ENCODE measurements at regions not wholly inside any gene's neighbourhood (a gene's known extent, or its start where the extent isn't known, plus 50 kb on each side); places are given as distances from the start of the nearest gene placed in this dataset.

DNA sequence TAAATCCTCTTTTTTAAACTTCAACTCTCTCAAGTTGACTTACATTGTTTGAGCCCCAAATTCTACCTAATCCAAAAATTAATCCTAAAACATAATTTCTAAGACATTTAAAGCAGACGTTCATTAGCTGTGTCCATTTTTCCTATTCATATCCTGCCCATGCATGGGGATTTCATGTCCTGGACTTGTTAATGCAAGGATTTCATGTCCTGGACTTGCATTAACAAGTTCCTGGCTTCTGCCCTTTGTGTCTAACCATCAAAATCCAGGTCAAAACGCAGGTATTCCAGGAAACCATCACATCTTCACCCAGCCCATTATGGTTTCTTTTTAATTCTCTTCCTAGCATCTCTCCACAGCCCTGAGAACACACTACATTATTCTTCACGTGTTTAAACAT lies 454.9 kb downstream of the KLF5 start:
- H3K27me3 ChIP-seq (ENCODE audit: control insufficient read depth, insufficient read depth, low read length), result no peaks in the 10 kb centered on the region
- H3K27ac ChIP-seq (ENCODE audit: low read length), result no peak overlapping the region
- no peaks in the 10 kb centered on the region for H3K36me3 ChIP-seq (ENCODE audit: control insufficient read depth, low read depth, low read length)
- H3K9me3 ChIP-seq (ENCODE audit: control insufficient read depth, low read depth, low read length), result no peaks in the 10 kb centered on the region
- H3K4me3 ChIP-seq (ENCODE audit: low read length), result no peak overlapping the region
- H3K9ac ChIP-seq (ENCODE audit: low read length), result no peak overlapping the region
- peaks cover 8% of the 10 kb centered on the region for H3K4me1 ChIP-seq (ENCODE audit: control insufficient read depth, low read depth, low read length)

DNA sequence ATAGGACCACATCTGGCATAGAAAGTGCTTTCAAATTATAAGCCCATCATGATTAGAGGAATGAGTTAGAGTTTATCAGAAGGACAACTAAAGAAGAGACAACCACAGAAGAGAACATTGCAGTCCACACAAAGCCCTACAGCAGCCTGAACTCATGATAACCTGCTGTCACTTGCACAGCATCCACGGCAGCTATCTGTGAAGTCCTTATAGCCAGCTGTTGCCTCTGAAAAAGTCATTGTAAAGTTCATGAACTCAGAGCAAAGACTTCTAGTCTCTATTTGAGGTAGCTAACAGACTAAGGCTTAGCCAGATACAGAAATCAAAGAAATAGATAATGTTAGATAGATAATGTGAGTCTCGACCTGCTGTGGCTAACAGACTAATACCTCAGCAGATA lies 450.0 kb downstream of the KLF5 start:
- Histone ChIP-seq H3K4me3 (ENCODE audit: low read length) (no peak overlapping the region), H3K9me3 (ENCODE audit: control insufficient read depth, low read depth, low read length) (no peaks in the 10 kb centered on the region), H3K9ac (ENCODE audit: low read length) (no peak overlapping the region), H3K27me3 (ENCODE audit: control insufficient read depth, insufficient read depth, low read length) (no peaks in the 10 kb centered on the region), H3K36me3 (ENCODE audit: control insufficient read depth, low read depth, low read length) (no peaks in the 10 kb centered on the region), H3K4me1 (ENCODE audit: control insufficient read depth, low read depth, low read length) (no peaks in the 10 kb centered on the region), H3K27ac (ENCODE audit: low read length) (no peak overlapping the region)

DNA sequence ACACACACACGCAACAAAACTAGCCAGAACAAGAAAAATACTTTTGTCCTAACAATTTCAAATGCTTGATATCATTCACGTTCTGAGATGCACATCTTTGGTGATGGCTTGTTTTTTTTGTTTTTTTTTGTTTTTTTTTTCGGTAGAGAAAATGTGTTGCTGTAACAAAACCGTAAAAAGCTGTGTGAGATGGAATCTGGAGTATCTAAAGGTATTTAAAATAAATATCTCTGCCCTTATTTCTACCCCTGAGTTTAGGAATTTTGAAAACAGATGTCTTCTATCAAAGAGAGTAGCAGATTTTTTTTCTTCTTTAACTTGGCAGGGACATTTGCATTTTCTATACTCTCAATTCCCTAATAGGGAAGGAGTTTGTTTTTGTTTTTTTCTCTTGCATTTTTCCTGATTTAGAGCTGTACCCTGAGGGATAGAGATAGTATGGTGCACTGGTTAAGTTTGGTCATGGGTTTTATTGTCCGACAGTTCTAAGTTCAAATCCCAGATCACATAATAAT lies 446.6 kb downstream of the KLF5 start:
- no peak overlapping the region for H3K27ac ChIP-seq (ENCODE audit: low read length)
- no peaks in the 10 kb centered on the region for H3K9me3 ChIP-seq (ENCODE audit: control insufficient read depth, low read depth, low read length)
- H3K9ac ChIP-seq (ENCODE audit: low read length), result no peak overlapping the region
- no peaks in the 10 kb centered on the region for H3K27me3 ChIP-seq (ENCODE audit: control insufficient read depth, insufficient read depth, low read length)
- no peaks in the 10 kb centered on the region for H3K36me3 ChIP-seq (ENCODE audit: control insufficient read depth, low read depth, low read length)
- no peaks in the 10 kb centered on the region for H3K4me1 ChIP-seq (ENCODE audit: control insufficient read depth, low read depth, low read length)
- no peak overlapping the region for H3K4me3 ChIP-seq (ENCODE audit: low read length)

DNA sequence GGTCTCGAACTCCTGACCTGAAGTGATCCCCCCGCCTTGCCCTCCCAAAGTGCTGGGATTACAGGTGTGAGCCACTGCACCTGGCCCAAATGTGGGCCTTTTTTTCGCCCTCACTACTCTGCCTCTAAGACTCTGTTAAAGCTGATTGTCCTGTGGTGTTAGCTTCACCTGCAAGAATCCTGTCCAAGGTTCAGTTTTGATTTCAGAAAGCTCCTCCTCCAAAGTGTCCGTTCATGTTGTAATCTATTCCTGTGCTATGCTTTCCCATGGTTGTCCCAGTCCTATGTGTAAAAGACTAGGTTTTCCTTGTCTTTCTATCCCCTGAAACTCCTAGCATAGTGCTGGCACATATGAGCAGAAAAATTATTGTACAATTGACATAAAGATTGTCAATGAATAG lies 440.9 kb downstream of the KLF5 start:
- Histone ChIP-seq H3K36me3 (ENCODE audit: control insufficient read depth, low read depth, low read length) (no peaks in the 10 kb centered on the region), H3K9me3 (ENCODE audit: control insufficient read depth, low read depth, low read length) (no peaks in the 10 kb centered on the region), H3K27ac (ENCODE audit: low read length) (no peak overlapping the region), H3K27me3 (ENCODE audit: control insufficient read depth, insufficient read depth, low read length) (no peaks in the 10 kb centered on the region), H3K9ac (ENCODE audit: low read length) (no peak overlapping the region), H3K4me3 (ENCODE audit: low read length) (no peak overlapping the region), H3K4me1 (ENCODE audit: control insufficient read depth, low read depth, low read length) (no peaks in the 10 kb centered on the region)

DNA sequence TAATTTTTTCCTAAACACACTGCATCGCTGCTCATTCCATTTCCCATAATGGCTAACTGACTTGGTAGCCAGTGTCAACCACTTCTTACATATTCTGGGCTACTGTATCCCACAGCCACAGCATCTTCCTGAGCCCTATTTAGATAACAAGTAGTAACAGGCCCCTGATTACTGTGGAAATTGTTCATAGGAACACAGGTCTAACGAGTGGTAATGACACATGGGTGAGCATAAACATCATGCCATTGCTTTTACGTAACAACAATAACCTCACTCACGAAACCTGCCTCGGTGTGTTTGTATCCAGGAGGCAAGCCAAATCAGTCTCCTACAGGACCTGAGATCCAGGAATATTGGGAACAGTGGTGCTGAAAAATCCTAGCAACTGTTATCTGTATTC lies 438.6 kb downstream of the KLF5 start:
- H3K9me3 ChIP-seq (ENCODE audit: control insufficient read depth, low read depth, low read length), result no peaks in the 10 kb centered on the region
- no peak overlapping the region for H3K27ac ChIP-seq (ENCODE audit: low read length)
- H3K4me3 ChIP-seq (ENCODE audit: low read length), result no peak overlapping the region
- no peak overlapping the region for H3K9ac ChIP-seq (ENCODE audit: low read length)
- no peaks in the 10 kb centered on the region for H3K36me3 ChIP-seq (ENCODE audit: control insufficient read depth, low read depth, low read length)
- no peaks in the 10 kb centered on the region for H3K27me3 ChIP-seq (ENCODE audit: control insufficient read depth, insufficient read depth, low read length)
- H3K4me1 ChIP-seq (ENCODE audit: control insufficient read depth, low read depth, low read length), result no peaks in the 10 kb centered on the region

DNA sequence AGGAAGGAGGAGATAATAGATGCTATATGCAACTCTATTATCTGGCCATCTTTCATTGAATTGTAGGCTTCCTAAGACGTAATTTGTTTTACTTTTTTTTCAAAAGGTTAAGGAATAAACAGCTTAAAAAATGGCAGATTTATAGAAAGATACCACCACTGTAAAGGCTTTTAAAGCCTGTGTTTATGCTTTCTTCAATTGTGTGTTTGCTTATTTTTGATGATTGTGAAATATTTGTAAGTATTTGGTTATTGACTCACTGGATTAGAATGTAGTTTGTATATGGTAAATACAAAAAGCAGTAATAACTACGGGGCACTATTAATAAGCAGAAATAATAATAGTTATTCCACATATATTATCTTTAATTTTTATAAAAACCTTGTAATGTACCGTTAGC lies 437.9 kb downstream of the KLF5 start:
- H3K36me3 ChIP-seq (ENCODE audit: control insufficient read depth, low read depth, low read length), result no peaks in the 10 kb centered on the region
- no peak overlapping the region for H3K4me3 ChIP-seq (ENCODE audit: low read length)
- no peak overlapping the region for H3K9ac ChIP-seq (ENCODE audit: low read length)
- no peak overlapping the region for H3K27ac ChIP-seq (ENCODE audit: low read length)
- H3K27me3 ChIP-seq (ENCODE audit: control insufficient read depth, insufficient read depth, low read length), result no peaks in the 10 kb centered on the region
- H3K9me3 ChIP-seq (ENCODE audit: control insufficient read depth, low read depth, low read length), result no peaks in the 10 kb centered on the region
- H3K4me1 ChIP-seq (ENCODE audit: control insufficient read depth, low read depth, low read length), result no peaks in the 10 kb centered on the region

DNA sequence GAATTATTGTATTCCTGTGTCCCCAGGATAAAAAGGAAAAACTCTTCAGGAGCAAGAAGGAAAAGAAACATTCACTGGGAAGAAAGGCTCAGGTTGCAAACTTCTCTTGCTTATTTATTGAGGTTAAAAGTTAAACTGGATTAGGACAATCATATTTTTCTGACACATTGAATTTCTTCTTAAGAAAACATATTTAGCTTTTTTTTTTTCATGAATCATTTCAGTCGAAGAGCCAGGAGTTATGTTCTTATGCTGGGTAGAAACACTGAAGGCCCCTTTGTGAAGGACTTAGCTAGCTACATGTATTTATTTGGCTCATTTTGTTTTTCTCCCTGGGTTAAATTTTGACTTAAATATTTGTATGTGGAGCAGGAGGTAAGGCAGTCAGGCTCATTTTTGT lies 434.0 kb downstream of the KLF5 start:
- H3K27ac ChIP-seq (ENCODE audit: low read length), result no peak overlapping the region
- H3K9me3 ChIP-seq (ENCODE audit: control insufficient read depth, low read depth, low read length), result no peaks in the 10 kb centered on the region
- H3K36me3 ChIP-seq (ENCODE audit: control insufficient read depth, low read depth, low read length), result no peaks in the 10 kb centered on the region
- H3K27me3 ChIP-seq (ENCODE audit: control insufficient read depth, insufficient read depth, low read length), result no peaks in the 10 kb centered on the region
- H3K9ac ChIP-seq (ENCODE audit: low read length), result no peak overlapping the region
- H3K4me3 ChIP-seq (ENCODE audit: low read length), result no peak overlapping the region
- no peaks in the 10 kb centered on the region for H3K4me1 ChIP-seq (ENCODE audit: control insufficient read depth, low read depth, low read length)

DNA sequence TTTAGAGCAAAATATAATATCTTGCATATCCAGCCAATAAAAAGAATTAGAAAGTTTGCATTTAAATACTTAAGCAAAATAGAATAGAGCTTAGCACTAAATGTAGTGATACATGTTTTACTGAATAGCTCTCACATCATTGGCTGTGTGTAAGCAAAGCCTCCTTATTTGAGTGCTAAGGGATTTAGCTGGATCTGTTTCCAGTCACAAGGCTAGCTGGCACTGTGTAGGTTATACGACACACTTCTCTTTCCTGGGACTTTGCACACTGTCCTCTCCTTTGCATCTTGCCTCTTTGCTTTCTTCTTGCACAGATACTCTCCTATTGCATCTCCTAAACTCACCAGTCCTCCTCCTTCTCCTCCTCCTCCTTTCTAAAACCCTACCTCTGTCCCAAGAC lies 423.8 kb downstream of the KLF5 start:
- no peak overlapping the region for H3K4me3 ChIP-seq (ENCODE audit: low read length)
- no peaks in the 10 kb centered on the region for H3K4me1 ChIP-seq (ENCODE audit: control insufficient read depth, low read depth, low read length)
- no peaks in the 10 kb centered on the region for H3K36me3 ChIP-seq (ENCODE audit: control insufficient read depth, low read depth, low read length)
- no peak overlapping the region for H3K9ac ChIP-seq (ENCODE audit: low read length)
- no peaks in the 10 kb centered on the region for H3K27me3 ChIP-seq (ENCODE audit: control insufficient read depth, insufficient read depth, low read length)
- H3K9me3 ChIP-seq (ENCODE audit: control insufficient read depth, low read depth, low read length), result no peaks in the 10 kb centered on the region
- no peak overlapping the region for H3K27ac ChIP-seq (ENCODE audit: low read length)

DNA sequence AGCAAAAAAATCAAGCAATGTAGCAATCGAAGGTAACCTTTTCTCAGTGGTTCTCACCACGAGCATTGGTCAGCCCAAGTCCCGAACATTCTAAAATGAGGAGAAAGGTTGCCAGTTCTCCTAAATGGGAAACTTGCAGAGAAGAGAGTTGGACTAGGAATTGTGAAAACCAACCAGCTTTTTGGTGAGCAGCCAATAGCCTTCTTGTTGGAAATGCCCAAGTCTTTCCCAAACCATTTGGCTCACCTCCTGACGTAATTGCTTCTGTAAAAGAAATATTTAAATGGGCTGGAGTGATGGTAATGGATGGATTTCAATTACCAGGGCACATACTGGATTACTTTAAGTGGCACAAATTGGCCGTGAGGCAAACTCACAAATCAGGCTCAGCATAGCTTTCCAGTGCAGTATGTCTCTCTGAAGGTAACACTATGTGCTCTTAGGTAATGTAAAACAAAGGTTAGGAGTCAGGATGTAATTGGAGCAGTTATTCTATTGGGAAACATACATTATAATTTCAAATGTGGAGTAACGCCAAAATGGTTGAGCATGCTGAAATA lies 423.2 kb downstream of the KLF5 start:
- Histone ChIP-seq H3K4me3 (ENCODE audit: low read length) (no peak overlapping the region), H3K27ac (ENCODE audit: low read length) (no peak overlapping the region), H3K4me1 (ENCODE audit: control insufficient read depth, low read depth, low read length) (no peaks in the 10 kb centered on the region), H3K36me3 (ENCODE audit: control insufficient read depth, low read depth, low read length) (no peaks in the 10 kb centered on the region), H3K9me3 (ENCODE audit: control insufficient read depth, low read depth, low read length) (no peaks in the 10 kb centered on the region), H3K9ac (ENCODE audit: low read length) (no peak overlapping the region), H3K27me3 (ENCODE audit: control insufficient read depth, insufficient read depth, low read length) (no peaks in the 10 kb centered on the region)

DNA sequence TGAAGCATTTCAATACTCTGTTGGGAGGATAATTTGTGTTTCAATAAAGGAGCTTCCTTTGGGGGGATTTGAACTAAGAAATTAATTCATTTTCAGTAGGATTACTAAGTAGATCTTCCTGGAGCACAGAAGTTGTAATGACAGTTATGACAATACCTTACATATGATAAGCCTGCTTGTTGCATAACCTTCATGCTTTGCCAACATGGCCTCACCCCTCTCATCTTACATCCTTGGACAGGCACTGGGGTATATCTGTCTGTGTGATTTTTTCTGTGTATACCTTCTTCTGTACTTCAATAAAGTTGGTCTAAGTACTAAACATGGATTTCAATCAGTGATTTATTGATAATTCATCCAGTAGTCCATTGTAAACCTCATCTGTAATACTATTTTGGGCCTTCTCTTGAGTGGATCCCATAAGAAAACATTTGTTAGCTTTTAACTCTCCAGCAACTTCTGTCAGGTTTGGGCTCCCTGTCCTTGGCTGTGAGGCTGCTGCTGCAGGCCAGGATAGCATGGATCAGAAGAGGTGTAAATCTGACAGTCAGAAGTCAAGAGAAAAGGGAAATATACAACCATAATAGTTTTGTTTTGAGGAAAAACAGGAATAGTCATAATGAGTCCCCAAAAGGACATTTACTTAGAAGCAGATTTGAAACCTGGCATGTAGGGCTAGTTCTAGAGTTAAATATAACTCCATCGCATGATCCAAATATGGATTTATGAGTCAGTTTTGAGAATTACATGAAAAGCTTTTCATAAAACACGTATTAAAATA lies 422.2 kb downstream of the KLF5 start:
- H3K27me3 ChIP-seq (ENCODE audit: control insufficient read depth, insufficient read depth, low read length), result no peaks in the 10 kb centered on the region
- H3K9me3 ChIP-seq (ENCODE audit: control insufficient read depth, low read depth, low read length), result no peaks in the 10 kb centered on the region
- H3K4me1 ChIP-seq (ENCODE audit: control insufficient read depth, low read depth, low read length), result no peaks in the 10 kb centered on the region
- H3K4me3 ChIP-seq (ENCODE audit: low read length), result no peak overlapping the region
- no peak overlapping the region for H3K27ac ChIP-seq (ENCODE audit: low read length)
- no peak overlapping the region for H3K9ac ChIP-seq (ENCODE audit: low read length)
- H3K36me3 ChIP-seq (ENCODE audit: control insufficient read depth, low read depth, low read length), result no peaks in the 10 kb centered on the region

DNA sequence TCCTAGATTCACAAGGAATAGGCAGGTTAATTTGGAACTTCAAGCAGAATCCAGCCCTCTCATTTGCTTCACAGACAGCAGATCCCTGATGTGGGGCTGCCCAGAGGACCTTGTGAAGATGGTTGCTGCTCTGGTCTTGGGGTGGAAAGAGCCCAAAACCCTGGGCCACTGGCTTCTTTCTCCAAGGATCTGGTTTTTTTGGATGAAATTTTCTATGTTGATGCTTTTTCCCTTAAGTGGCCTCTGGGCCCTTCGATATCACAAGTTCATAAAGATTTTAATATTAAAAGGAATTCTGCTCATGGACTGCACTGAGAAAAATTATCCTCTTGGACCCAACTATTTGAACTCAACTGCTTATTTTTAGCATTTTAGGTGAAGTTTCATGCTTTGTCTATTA lies 421.1 kb downstream of the KLF5 start:
- Histone ChIP-seq H3K9me3 (ENCODE audit: control insufficient read depth, low read depth, low read length) (no peaks in the 10 kb centered on the region), H3K9ac (ENCODE audit: low read length) (no peak overlapping the region), H3K36me3 (ENCODE audit: control insufficient read depth, low read depth, low read length) (no peaks in the 10 kb centered on the region), H3K27ac (ENCODE audit: low read length) (no peak overlapping the region), H3K4me1 (ENCODE audit: control insufficient read depth, low read depth, low read length) (no peaks in the 10 kb centered on the region), H3K27me3 (ENCODE audit: control insufficient read depth, insufficient read depth, low read length) (no peaks in the 10 kb centered on the region), H3K4me3 (ENCODE audit: low read length) (no peak overlapping the region)

DNA sequence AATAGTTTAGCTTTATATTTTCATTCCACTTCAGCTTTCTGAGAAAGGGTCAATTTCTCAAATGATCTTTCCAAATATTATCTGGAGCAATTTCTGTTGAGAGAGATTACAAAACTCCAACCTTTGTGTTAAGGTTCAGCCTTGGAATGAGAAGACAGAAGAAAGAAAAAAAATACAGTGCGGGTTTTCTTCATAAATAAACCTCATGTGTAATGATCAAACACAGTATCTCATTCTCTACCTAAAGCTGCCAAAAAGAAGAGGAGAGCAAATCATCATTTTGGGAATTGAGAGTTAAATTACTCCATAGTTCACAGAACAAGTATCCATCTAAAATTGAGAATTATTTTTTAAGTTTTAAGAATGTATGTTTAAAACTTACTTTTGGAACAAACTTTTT lies 420.5 kb downstream of the KLF5 start:
- no peak overlapping the region for H3K27ac ChIP-seq (ENCODE audit: low read length)
- no peaks in the 10 kb centered on the region for H3K36me3 ChIP-seq (ENCODE audit: control insufficient read depth, low read depth, low read length)
- H3K4me1 ChIP-seq (ENCODE audit: control insufficient read depth, low read depth, low read length), result no peaks in the 10 kb centered on the region
- H3K27me3 ChIP-seq (ENCODE audit: control insufficient read depth, insufficient read depth, low read length), result no peaks in the 10 kb centered on the region
- H3K4me3 ChIP-seq (ENCODE audit: low read length), result no peak overlapping the region
- no peak overlapping the region for H3K9ac ChIP-seq (ENCODE audit: low read length)
- no peaks in the 10 kb centered on the region for H3K9me3 ChIP-seq (ENCODE audit: control insufficient read depth, low read depth, low read length)

Measured in iPS-18a (cell line).